Left ventricle myocardium inferior (tissue), 1 donor: ENCODE measurements at regions not wholly inside any gene's neighbourhood (a gene's known extent, or its start where the extent isn't known, plus 50 kb on each side); places are given as distances from the start of the nearest gene placed in this dataset.

Source experiments
- DNase-seq: peaks from one replicate; pipeline ENCODE4 v3.0.0-alpha.2; 2020
- H3K27ac ChIP-seq: fragments of 200-600 bp; replicated peaks from 2 replicates; pipeline ENCODE4 v1.8.0; 2021
- H3K27me3 ChIP-seq: fragments of 200-600 bp; 2 replicates; pipeline ENCODE4 v1.8.0; 2021; ENCODE audit warnings: low read depth
- H3K36me3 ChIP-seq: fragments of 200-600 bp; 2 replicates; pipeline ENCODE4 v1.8.0; 2021
- H3K4me1 ChIP-seq: fragments of 200-600 bp; 2 replicates; pipeline ENCODE4 v1.8.0; 2021
- H3K4me3 ChIP-seq: fragments of 200-600 bp; 2 replicates; pipeline ENCODE4 v1.8.0; 2021; ENCODE audit warnings: mild to moderate bottlenecking, moderate library complexity
- H3K9me3 ChIP-seq: fragments of 200-600 bp; replicated peaks from 2 replicates; pipeline ENCODE4 v1.8.0; 2021
- CTCF ChIP-seq: fragments of 200-600 bp; IDR thresholded peaks from 2 replicates; pipeline ENCODE4 v1.8.0; 2021; ENCODE audit warnings: antibody characterized with exemption, mild to moderate bottlenecking, borderline replicate concordance
- intact Hi-C: fragments of 100-400 bp; cut with micrococcal nuclease; formaldehyde crosslinking; loops from one replicate; pipeline ENCODE4 v1.11.0; 2022
- donor health status: DM: no; HTN: yes; CAD: no; lungs with severe emphysema.

GRCh38 chr2:2890246-2890645 lies 487.4 kb downstream of the EIPR1 start:
- no peak for TF ChIP-seq CTCF
- Histone ChIP-seq H3K27ac (no peak overlapping the region), H3K36me3 (no peaks in the 10 kb centered on the region), H3K27me3 (peaks cover 30% of the 10 kb centered on the region), H3K4me3 (no peak overlapping the region), H3K9me3 (no peaks in the 10 kb centered on the region), H3K4me1 (no peaks in the 10 kb centered on the region)
- DNase-seq = no peak
- intact Hi-C loops = no loop called here

- no peak for DNase-seq
- no peaks in the 10 kb centered on the region for H3K4me1 ChIP-seq
- intact Hi-C loops = no loop called here
- TF ChIP-seq CTCF = no peak
- H3K27me3 ChIP-seq = peaks cover 30% of the 10 kb centered on the region
- H3K27ac ChIP-seq = no peak overlapping the region
- H3K36me3 ChIP-seq = no peaks in the 10 kb centered on the region
- no peaks in the 10 kb centered on the region for H3K9me3 ChIP-seq
- H3K4me3 ChIP-seq = no peak overlapping the region
Measured at GRCh38 chr2:2889646-2890045, 488.0 kb downstream of the EIPR1 start.

GRCh38 chr2:2889141-2889540 lies 488.5 kb downstream of the EIPR1 start:
- no peaks in the 10 kb centered on the region for H3K4me1 ChIP-seq
- no peak overlapping the region for H3K4me3 ChIP-seq
- no peak for DNase-seq
- no peaks in the 10 kb centered on the region for H3K9me3 ChIP-seq
- peaks cover 30% of the 10 kb centered on the region for H3K27me3 ChIP-seq
- intact Hi-C loops = no loop called here
- H3K36me3 ChIP-seq = no peaks in the 10 kb centered on the region
- no peak for TF ChIP-seq CTCF
- H3K27ac ChIP-seq = no peak overlapping the region

GRCh38 chr2:2887772-2888387 lies 489.7 kb downstream of the EIPR1 start:
- no peak for DNase-seq
- H3K4me1 ChIP-seq = no peaks in the 10 kb centered on the region
- intact Hi-C loops = no loop called here
- no peak for TF ChIP-seq CTCF
- peaks cover 30% of the 10 kb centered on the region for H3K27me3 ChIP-seq
- no peak overlapping the region for H3K4me3 ChIP-seq
- H3K27ac ChIP-seq = no peak overlapping the region
- no peaks in the 10 kb centered on the region for H3K36me3 ChIP-seq
- H3K9me3 ChIP-seq = peaks cover 10% of the 10 kb centered on the region

GRCh38 chr2:2886922-2887321 lies 490.7 kb downstream of the EIPR1 start:
- TF ChIP-seq CTCF = no peak
- peaks cover 19% of the 10 kb centered on the region for H3K9me3 ChIP-seq
- intact Hi-C loops = no loop called here

More at GRCh38 chr2:2886922-2887321, 490.7 kb downstream of the EIPR1 start:
- DNase-seq = no peak
- Histone ChIP-seq H3K36me3 (no peaks in the 10 kb centered on the region), H3K4me1 (no peaks in the 10 kb centered on the region), H3K27ac (no peak overlapping the region), H3K27me3 (peaks cover 35% of the 10 kb centered on the region), H3K4me3 (no peak overlapping the region)
